T-helper 1 cell (primary cell): ENCODE measurements at regions not wholly inside any gene's neighbourhood (a gene's known extent, or its start where the extent isn't known, plus 50 kb on each side); places are given as distances from the start of the nearest gene placed in this dataset.
"Not testable (repeated sequence)": the region's sequence is repeated elsewhere in the genome, so short reads cannot be mapped to it uniquely, and the experiment has no call there.

Experiments used
- DNase-seq, 5 donors: peaks; one replicate each; pipeline ENCODE4 v3.0.0-alpha.2; 2012 to 2020

- DNase-seq: no peak
Observed at GRCh38 chr14:84421621-84422020, 1108.3 kb upstream of the FLRT2 start.

GRCh38 chr14:84425968-84426367, 1104.0 kb upstream of the FLRT2 start:
- DNase-seq: no peak

DNA sequence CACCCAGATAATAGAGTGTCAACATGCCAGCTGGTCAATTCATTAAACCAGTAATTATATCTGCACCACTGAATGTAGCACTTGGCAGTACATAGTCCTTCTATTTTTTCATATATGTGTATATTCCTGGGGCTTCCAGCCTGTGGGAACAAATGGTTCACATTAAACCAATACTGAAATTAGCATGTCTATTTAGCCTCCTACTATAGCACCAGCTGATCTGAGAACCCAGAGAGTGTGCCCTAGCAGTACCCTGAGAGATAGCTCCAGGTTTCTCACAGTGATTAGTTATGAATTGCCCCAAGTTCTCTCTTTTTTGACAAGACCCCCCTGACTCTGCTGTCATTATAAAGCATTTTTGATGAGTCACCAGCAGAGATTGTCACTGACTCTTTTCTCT, 1097.3 kb upstream of the FLRT2 start:
- DNase-seq: no peak

DNA sequence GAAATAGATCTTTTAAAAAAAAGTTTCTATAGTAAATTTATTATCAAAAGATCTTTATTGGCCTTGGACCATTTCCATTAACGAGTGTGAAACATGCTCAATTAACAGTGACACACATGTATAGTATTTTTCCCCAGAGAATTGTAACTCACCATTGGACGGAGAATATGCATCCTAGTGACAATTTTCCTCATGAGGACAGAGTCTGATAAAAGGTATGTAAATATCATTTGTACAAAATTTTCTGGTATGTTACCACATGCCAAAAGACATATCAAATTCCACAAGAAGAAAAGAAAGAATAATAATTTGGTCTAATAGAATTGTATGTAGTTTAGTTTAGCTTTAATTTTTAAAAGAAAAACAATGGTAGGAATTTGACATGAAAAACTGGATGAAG, 1096.0 kb upstream of the FLRT2 start:
- DNase-seq: no peak

DNA sequence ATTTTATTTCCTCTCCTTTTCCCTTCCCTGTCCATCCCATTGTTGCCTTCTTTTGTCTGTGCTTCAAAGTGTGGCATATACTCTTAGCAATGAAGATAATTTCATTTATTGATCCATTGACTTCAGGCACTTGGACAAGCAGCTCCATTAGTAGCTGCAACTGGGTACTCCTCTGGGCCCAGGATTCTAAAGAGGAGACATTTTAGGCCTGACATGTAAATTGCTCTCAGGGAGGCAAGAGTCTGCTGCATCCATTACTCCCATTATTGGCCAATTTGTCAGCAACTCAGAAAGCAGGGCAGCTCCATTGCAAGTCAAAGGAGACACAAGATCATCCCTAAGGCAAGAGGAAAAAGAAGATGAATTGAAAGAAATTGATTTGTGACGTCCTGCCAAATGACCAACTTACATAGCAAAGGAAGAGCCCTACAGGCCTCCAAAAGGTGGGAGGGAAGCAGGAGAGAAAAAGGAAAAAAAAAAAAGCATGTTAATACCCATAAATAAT, 1094.1 kb upstream of the FLRT2 start:
- no peak for DNase-seq

DNA sequence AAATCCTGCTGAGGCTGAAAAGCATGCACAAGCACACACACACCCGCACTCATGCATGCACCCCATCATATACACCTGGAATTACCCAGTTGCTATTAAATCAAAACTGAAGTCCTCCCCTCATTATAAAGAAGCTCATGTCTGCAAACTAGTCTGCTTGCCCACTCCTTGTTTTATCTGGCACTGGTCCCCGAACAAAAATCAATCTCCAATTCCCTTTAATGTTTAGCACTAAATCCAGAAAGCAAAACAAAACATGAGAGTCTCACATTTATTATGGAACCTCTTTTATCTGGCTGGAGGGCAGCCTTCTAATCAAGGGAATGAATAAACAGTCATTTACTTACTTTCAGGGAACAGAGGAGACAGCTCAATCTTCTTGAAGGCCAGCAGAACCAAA, 1093.4 kb upstream of the FLRT2 start:
- no peak for DNase-seq

DNA sequence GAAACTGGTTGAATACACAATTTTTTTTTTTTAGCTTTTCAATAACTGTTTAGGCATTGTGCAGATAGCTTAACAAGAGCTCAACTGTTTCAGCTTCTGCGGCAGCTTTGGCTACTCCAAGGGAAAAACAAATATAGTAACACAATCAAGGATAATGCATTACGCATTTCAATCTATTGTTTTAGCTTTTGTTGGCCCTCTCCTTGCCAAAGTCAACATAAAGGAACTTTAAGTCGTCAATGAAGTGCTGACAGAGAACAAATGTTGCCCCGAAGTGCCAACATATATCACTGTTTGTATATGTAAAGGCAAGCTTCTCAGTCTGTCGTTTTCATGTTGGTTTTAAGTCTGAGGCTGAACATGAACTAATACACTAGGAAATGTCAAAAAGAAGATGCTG, 1087.4 kb upstream of the FLRT2 start:
- DNase-seq: no peak

DNA sequence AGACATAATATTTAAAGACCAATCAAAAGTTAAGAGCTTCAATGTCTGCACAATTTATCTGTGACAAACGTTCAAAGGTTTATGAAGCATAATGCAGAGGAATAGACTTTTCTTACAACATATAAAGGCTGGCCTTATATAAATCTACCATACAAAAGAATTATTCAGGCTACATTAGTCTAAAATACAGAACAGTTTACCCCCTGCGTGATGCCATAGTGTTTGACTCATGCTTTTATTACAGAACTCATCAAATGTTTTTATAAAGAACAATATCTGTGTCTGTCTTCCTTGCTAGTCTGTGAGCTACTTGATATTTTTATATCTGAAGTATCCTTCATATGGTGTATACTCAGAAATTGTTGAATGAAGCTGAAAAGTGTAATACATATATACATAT, 1084.5 kb upstream of the FLRT2 start:
- no peak for DNase-seq

GRCh38 chr14:84446250-84446649, 1083.7 kb upstream of the FLRT2 start:
- DNase-seq: no peak

DNA sequence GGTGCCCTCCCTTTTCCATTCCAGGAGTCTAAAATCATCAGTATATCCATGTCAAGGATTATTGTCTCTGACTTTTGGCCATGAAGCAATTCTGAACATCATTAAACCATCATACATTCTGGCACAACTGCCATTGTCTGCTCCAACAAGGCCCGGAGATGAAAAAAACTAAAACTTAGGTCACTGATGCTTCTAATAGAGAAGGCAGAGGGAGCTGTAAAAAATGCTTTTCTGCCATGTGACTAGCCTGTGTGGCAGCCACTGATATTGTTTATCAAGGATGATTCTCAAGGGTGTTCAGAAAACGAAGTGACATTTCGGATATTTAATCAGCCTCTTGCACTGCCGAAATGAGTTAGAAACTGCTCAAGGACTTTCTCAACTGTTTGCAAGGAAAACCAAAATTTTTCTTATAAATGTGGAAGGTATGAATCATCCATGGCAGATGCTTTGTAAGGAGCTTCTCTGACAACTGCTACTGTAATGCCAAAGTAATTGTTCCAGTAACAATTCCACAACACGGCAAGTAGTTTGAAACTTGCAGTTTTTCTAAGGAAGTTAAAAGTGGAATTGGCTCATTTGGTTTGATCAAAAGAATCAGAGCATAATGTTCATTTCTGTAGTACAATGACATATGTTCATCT, 1076.5 kb upstream of the FLRT2 start:
- DNase-seq: no peak

- no peak for DNase-seq
Observed at GRCh38 chr14:84454114-84454513, 1075.8 kb upstream of the FLRT2 start.

- DNase-seq: no peak
Observed at GRCh38 chr14:84456946-84457345, 1073.0 kb upstream of the FLRT2 start.

GRCh38 chr14:84458881-84459280, 1071.1 kb upstream of the FLRT2 start:
- DNase-seq: no peak

GRCh38 chr14:84465880-84466279, 1064.1 kb upstream of the FLRT2 start:
- no peak for DNase-seq

DNA sequence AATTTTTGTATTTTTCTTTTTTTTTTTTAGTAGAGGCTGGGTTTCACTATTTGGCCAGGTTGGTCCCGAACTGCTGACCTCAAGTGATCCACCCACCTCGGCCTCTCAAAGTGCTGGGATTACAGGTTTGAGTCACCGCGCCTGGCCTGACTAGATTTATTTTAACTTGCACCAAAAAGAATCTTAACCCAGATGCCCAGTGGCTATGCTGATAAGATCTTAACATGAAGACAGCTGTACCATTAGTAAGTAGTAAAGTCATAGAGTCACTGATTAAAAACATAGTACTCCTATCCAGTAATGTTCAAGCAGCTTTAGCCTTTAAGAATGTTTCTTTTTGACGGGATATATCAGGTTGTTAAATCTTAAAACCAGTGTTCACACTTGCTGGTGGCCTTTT, 1061.8 kb upstream of the FLRT2 start:
- DNase-seq: no peak

DNA sequence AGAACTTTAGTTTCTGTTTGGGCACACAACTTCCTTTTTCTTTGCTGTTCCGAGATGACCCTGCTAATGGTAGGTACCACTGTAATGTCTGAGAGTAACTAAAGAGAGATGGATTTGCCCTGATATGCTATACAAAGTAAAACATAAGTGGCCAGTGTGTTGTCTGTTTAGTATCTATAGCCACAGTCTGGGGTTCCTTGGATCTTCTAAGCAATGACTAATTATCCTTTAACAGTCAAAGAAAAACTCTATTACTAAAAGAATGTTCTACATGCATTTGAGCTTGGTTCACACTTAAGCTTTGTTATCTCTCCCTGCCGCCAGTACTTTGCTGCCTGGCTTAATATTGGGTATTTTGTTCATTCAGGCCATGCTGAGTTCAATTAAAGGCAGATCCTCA, 1051.9 kb upstream of the FLRT2 start:
- DNase-seq: no peak

- no peak for DNase-seq
Observed at GRCh38 chr14:84482256-84483071, 1047.5 kb upstream of the FLRT2 start.

GRCh38 chr14:84483072-84483420, 1046.9 kb upstream of the FLRT2 start:
- no peak for DNase-seq

- not testable (repeated sequence) for DNase-seq
Observed at GRCh38 chr14:84484243-84484642, 1045.7 kb upstream of the FLRT2 start.

DNA sequence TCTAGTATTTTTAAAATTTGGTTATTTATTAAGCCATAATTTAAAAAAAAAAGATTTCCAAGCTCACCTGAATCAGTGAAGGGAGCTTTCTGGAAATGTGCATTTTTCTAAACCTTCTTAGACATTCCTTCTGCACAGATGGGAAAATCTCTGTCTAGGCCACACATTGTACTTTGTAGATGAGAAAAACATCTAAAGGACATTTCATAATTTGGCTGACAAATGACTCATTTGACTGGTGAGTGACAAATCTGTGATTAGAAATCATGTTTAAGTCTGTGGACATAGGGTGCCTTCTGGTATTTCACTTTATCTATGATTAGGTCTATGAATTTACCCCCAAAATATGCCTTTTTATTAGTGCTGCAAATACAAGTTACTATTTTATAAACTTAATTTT, 1044.9 kb upstream of the FLRT2 start:
- DNase-seq: no peak

DNA sequence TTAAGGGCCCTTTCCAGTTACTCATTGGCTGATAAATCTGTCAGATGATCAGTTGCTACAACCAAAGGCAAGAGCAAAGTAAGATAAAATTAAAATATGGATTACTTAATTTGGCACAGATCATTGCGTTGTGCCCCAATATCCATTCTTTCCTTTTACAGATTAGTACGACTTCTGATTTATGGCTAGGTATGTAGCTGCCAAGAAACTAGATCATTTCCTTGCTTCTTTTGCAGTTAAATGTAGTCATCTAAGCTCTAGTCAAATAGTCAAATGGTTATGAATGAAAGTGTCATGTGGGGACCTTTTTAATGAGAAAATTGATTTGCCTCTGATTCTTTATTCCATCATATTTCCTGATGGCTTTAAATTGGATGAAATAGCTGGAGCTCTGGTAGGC, 1039.9 kb upstream of the FLRT2 start:
- DNase-seq: no peak

DNA sequence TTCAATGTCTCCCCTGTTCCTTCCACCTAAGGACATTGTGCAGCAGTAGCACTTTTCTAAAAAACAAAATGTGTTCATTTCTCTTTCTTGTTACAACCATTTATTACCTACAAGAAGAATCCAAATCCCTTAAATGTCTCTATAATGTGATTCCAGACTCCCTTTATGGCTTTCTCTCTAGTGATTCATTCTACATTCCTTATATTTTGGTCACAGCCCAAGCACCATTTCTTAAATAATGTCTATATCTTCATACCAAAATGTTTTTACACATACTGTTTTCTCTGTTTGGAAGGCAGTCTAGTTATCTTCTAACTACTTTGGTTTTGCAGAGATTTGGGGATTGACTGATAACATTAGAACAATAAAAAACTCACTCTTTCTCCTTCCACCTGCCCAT, 1037.3 kb upstream of the FLRT2 start:
- no peak for DNase-seq

GRCh38 chr14:84493779-84494178, 1036.2 kb upstream of the FLRT2 start:
- no peak for DNase-seq

- no peak for DNase-seq
Observed at GRCh38 chr14:84496677-84497076, 1033.3 kb upstream of the FLRT2 start.

- DNase-seq: not testable (repeated sequence)
Observed at GRCh38 chr14:84512823-84513222, 1017.1 kb upstream of the FLRT2 start.
